GM23338 (cell line): ENCODE measurements at regions not wholly inside any gene's neighbourhood (a gene's known extent, or its start where the extent isn't known, plus 50 kb on each side); places are given as distances from the start of the nearest gene placed in this dataset.
A peak's percentile ranks its signal among the peaks of the same experiment; 100 is the strongest.

Experiments
- ATAC-seq: fragments of 200-7000 bp; cut with Tn5 transposase; 3 replicates; pipeline ENCODE4 v1.9.1; 2020
- DNase-seq: peaks from one replicate; pipeline ENCODE4 v3.0.0-alpha.2; 2015; ENCODE audit warnings: low spot score
- H2AFZ ChIP-seq: fragments of 200-600 bp; sonication (generic); 2 replicates; pipeline ENCODE4 v1.8.0; 2016; ENCODE audit warnings: antibody characterized with exemption, mild to moderate bottlenecking, moderate library complexity
- H3F3A ChIP-seq: fragments of 200-600 bp; sonication (generic); replicated peaks from 2 replicates; pipeline ENCODE4 v1.8.0; 2017; ENCODE audit warnings: antibody characterized with exemption, mixed run types, low read depth
- H3K27ac ChIP-seq: fragments of 200-600 bp; sonication (generic); 2 replicates; pipeline ENCODE4 v1.6.1; 2016; ENCODE audit warnings: low read depth
- H3K27me3 ChIP-seq: fragments of 200-600 bp; sonication (generic); 2 replicates; pipeline ENCODE4 v1.8.0; 2016; ENCODE audit warnings: mild to moderate bottlenecking, mixed run types, moderate library complexity; ENCODE audit not compliant: insufficient read depth
- H3K36me3 ChIP-seq: fragments of 200-600 bp; sonication (generic); 2 replicates; pipeline ENCODE4 v1.8.0; 2016; ENCODE audit warnings: mild to moderate bottlenecking; ENCODE audit not compliant: insufficient read depth
- H3K4me1 ChIP-seq: fragments of 200-600 bp; sonication (generic); 2 replicates; pipeline ENCODE4 v1.8.0; 2016; ENCODE audit warnings: mild to moderate bottlenecking, moderate library complexity; ENCODE audit not compliant: insufficient read depth
- H3K4me2 ChIP-seq: fragments of 200-600 bp; sonication (generic); 2 replicates; pipeline ENCODE4 v1.7.1; 2017; ENCODE audit warnings: mixed run types
- H3K4me3 ChIP-seq: fragments of 200-600 bp; sonication (generic); 2 replicates; pipeline ENCODE4 v1.6.1; 2016; ENCODE audit warnings: mixed run types
- H3K79me2 ChIP-seq: fragments of 200-600 bp; sonication (generic); replicated peaks from 2 replicates; pipeline ENCODE4 v1.8.0; 2017; ENCODE audit warnings: mild to moderate bottlenecking; ENCODE audit not compliant: insufficient read depth
- H3K9me2 ChIP-seq: fragments of 200-600 bp; sonication (generic); 2 replicates; pipeline ENCODE4 v1.8.0; 2017; ENCODE audit not compliant: insufficient read depth
- H4K20me1 ChIP-seq: fragments of 200-600 bp; sonication (generic); replicated peaks from 2 replicates; pipeline ENCODE4 v1.8.0; 2017; ENCODE audit warnings: mild to moderate bottlenecking; ENCODE audit not compliant: insufficient read depth
- H3K27ac Mint-ChIP-seq: 2 replicates; pipeline ENCODE4 v1.8.0; 2020; ENCODE audit warnings: inconsistent platforms, mild to moderate bottlenecking, moderate library complexity, mixed read lengths
- H3K27me3 Mint-ChIP-seq: 3 replicates; pipeline ENCODE4 v1.8.0; 2022; ENCODE audit warnings: low read depth, mild to moderate bottlenecking, moderate library complexity, mixed read lengths, inconsistent platforms; ENCODE audit not compliant: insufficient read depth, poor library complexity
- H3K36me3 Mint-ChIP-seq: 3 replicates; pipeline ENCODE4 v1.8.0; 2021; ENCODE audit warnings: low read depth, mild to moderate bottlenecking, inconsistent platforms, moderate library complexity, mixed read lengths
- H3K4me1 Mint-ChIP-seq: 3 replicates; pipeline ENCODE4 v1.8.0; 2020; ENCODE audit warnings: mild to moderate bottlenecking, inconsistent platforms, mixed read lengths
- H3K4me3 Mint-ChIP-seq: 3 replicates; pipeline ENCODE4 v1.8.0; 2021; ENCODE audit warnings: moderate library complexity, mild to moderate bottlenecking, inconsistent platforms, mixed read lengths
- H3K9me3 Mint-ChIP-seq: 3 replicates; pipeline ENCODE4 v1.8.0; 2020; ENCODE audit warnings: moderate library complexity, mild to moderate bottlenecking, inconsistent platforms, mixed read lengths
- NANOG ChIP-seq: IDR thresholded peaks from 2 replicates; pipeline ENCODE4 v1.6.1; 2016; ENCODE audit warnings: antibody characterized with exemption, borderline replicate concordance
- TF ChIP-seq, protein P1 (sequence below): IDR thresholded peaks from one replicate; pipeline ENCODE4 v1.6.1; 2018; ENCODE audit warnings: antibody characterized with exemption; ENCODE audit not compliant: unreplicated experiment
- TF ChIP-seq, protein P2 (sequence below): fragments of 250-450 bp; sonication (Bioruptor Pico); IDR thresholded peaks from 2 replicates; pipeline ENCODE4 v1.5.0; 2020; ENCODE audit warnings: mild to moderate bottlenecking, moderate library complexity

DNA sequence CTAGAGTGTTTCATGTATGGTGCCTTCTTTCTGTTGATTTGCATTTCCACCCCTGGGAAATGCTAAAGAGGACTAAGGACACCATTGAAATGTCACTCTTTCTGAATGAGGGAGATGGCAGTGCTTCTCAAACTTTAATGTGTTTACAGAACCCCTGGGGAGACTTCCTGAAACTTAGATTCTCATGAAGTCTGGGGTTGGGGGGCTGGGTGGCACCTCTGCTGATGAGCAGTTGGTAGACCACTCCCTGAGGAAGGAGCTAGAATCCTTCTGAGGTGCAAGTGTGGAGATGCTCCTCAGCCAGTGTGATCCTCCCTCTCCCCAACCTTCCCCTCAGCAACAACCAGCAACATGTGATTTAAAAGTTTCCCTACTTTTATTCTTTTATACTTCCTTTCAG is 546.8 kb downstream of the LRRC70 start:
- no peaks in the 10 kb centered on the region for H3K27me3 Mint-ChIP-seq
- H3K36me3 ChIP-seq: no peaks in the 10 kb centered on the region
- H3K27ac Mint-ChIP-seq: no peak overlapping the region
- no peaks in the 10 kb centered on the region for H3K27me3 ChIP-seq
- H3K79me2 ChIP-seq: no peaks in the 10 kb centered on the region
- no peak overlapping the region for H3K27ac ChIP-seq
- no peak for ATAC-seq
- H3K4me3 Mint-ChIP-seq: no peak overlapping the region
- no peak overlapping the region for H3K4me3 ChIP-seq
- peaks cover 19% of the 10 kb centered on the region for H3K4me1 Mint-ChIP-seq
- H3K4me2 ChIP-seq: no peak overlapping the region
- peak; percentile 14 for DNase-seq
- no peaks in the 10 kb centered on the region for H3F3A ChIP-seq
- peaks cover 13% of the 10 kb centered on the region; the same call in 1 of the 2 replicates for H3K9me2 ChIP-seq
- peaks cover 17% of the 10 kb centered on the region; the same call in 1 of the 2 replicates for H3K4me1 ChIP-seq
- no peaks in the 10 kb centered on the region for H4K20me1 ChIP-seq
- 0 out of 2 replicates have a peak, but pooled peaks have one; percentile 40 for TF ChIP-seq NANOG
- TF ChIP-seq, protein P1, sequence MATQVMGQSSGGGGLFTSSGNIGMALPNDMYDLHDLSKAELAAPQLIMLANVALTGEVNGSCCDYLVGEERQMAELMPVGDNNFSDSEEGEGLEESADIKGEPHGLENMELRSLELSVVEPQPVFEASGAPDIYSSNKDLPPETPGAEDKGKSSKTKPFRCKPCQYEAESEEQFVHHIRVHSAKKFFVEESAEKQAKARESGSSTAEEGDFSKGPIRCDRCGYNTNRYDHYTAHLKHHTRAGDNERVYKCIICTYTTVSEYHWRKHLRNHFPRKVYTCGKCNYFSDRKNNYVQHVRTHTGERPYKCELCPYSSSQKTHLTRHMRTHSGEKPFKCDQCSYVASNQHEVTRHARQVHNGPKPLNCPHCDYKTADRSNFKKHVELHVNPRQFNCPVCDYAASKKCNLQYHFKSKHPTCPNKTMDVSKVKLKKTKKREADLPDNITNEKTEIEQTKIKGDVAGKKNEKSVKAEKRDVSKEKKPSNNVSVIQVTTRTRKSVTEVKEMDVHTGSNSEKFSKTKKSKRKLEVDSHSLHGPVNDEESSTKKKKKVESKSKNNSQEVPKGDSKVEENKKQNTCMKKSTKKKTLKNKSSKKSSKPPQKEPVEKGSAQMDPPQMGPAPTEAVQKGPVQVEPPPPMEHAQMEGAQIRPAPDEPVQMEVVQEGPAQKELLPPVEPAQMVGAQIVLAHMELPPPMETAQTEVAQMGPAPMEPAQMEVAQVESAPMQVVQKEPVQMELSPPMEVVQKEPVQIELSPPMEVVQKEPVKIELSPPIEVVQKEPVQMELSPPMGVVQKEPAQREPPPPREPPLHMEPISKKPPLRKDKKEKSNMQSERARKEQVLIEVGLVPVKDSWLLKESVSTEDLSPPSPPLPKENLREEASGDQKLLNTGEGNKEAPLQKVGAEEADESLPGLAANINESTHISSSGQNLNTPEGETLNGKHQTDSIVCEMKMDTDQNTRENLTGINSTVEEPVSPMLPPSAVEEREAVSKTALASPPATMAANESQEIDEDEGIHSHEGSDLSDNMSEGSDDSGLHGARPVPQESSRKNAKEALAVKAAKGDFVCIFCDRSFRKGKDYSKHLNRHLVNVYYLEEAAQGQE: no peak
- TF ChIP-seq, protein P2, sequence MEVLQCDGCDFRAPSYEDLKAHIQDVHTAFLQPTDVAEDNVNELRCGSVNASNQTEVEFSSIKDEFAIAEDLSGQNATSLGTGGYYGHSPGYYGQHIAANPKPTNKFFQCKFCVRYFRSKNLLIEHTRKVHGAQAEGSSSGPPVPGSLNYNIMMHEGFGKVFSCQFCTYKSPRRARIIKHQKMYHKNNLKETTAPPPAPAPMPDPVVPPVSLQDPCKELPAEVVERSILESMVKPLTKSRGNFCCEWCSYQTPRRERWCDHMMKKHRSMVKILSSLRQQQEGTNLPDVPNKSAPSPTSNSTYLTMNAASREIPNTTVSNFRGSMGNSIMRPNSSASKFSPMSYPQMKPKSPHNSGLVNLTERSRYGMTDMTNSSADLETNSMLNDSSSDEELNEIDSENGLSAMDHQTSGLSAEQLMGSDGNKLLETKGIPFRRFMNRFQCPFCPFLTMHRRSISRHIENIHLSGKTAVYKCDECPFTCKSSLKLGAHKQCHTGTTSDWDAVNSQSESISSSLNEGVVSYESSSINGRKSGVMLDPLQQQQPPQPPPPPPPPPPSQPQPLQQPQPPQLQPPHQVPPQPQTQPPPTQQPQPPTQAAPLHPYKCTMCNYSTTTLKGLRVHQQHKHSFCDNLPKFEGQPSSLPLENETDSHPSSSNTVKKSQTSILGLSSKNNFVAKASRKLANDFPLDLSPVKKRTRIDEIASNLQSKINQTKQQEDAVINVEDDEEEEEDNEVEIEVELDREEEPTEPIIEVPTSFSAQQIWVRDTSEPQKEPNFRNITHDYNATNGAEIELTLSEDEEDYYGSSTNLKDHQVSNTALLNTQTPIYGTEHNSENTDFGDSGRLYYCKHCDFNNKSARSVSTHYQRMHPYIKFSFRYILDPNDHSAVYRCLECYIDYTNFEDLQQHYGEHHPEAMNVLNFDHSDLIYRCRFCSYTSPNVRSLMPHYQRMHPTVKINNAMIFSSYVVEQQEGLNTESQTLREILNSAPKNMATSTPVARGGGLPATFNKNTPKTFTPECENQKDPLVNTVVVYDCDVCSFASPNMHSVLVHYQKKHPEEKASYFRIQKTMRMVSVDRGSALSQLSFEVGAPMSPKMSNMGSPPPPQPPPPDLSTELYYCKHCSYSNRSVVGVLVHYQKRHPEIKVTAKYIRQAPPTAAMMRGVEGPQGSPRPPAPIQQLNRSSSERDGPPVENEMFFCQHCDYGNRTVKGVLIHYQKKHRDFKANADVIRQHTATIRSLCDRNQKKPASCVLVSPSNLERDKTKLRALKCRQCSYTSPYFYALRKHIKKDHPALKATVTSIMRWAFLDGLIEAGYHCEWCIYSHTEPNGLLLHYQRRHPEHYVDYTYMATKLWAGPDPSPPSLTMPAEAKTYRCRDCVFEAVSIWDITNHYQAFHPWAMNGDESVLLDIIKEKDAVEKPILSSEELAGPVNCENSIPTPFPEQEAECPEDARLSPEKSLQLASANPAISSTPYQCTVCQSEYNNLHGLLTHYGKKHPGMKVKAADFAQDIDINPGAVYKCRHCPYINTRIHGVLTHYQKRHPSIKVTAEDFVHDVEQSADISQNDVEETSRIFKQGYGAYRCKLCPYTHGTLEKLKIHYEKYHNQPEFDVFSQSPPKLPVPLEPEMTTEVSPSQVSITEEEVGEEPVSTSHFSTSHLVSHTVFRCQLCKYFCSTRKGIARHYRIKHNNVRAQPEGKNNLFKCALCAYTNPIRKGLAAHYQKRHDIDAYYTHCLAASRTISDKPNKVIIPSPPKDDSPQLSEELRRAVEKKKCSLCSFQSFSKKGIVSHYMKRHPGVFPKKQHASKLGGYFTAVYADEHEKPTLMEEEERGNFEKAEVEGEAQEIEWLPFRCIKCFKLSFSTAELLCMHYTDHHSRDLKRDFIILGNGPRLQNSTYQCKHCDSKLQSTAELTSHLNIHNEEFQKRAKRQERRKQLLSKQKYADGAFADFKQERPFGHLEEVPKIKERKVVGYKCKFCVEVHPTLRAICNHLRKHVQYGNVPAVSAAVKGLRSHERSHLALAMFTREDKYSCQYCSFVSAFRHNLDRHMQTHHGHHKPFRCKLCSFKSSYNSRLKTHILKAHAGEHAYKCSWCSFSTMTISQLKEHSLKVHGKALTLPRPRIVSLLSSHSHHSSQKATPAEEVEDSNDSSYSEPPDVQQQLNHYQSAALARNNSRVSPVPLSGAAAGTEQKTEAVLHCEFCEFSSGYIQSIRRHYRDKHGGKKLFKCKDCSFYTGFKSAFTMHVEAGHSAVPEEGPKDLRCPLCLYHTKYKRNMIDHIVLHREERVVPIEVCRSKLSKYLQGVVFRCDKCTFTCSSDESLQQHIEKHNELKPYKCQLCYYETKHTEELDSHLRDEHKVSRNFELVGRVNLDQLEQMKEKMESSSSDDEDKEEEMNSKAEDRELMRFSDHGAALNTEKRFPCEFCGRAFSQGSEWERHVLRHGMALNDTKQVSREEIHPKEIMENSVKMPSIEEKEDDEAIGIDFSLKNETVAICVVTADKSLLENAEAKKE: peak; percentile 40
- H3K9me3 Mint-ChIP-seq: peaks cover 3% of the 10 kb centered on the region; the same call in 1 of the 3 replicates
- H2AFZ ChIP-seq: no peak overlapping the region
- H3K36me3 Mint-ChIP-seq: peaks cover 2% of the 10 kb centered on the region; the same call in 2 of the 3 replicates
